HCT116 (cell line): ENCODE measurements at regions not wholly inside any gene's neighbourhood (a gene's known extent, or its start where the extent isn't known, plus 50 kb on each side); places are given as distances from the start of the nearest gene placed in this dataset.

Experiments used
- CBX3 ChIP-seq: IDR thresholded peaks from 2 replicates; pipeline ENCODE4 v1.6.1; 2012; ENCODE audit warnings: low read depth
- EZH2 ChIP-seq: fragments of 200-600 bp; sonication (generic); IDR thresholded peaks from 2 replicates; pipeline ENCODE4 v1.6.1; 2017; ENCODE audit warnings: antibody characterized with exemption, mixed run types
- MAX ChIP-seq: IDR thresholded peaks from 2 replicates; pipeline ENCODE4 v1.6.1; 2012
- POLR2A ChIP-seq: IDR thresholded peaks from 2 replicates; pipeline ENCODE4 v1.7.0; 2011; ENCODE audit warnings: borderline replicate concordance; ENCODE audit not compliant: insufficient read depth, insufficient read length; ENCODE audit errors: extremely low read depth
- SIN3A ChIP-seq: IDR thresholded peaks from 2 replicates; pipeline ENCODE4 v1.6.1; 2012; ENCODE audit warnings: low read depth
- SP1 ChIP-seq: IDR thresholded peaks from 2 replicates; pipeline ENCODE4 v1.6.1; 2012; ENCODE audit warnings: low read depth
- TF ChIP-seq, protein P1 (sequence below), 3 experiments: fragments of 200-600 bp in 1 of 3; sonication (generic) in 1 of 3; IDR thresholded peaks in 2 of 3; conservative IDR thresholded peaks in 1 of 3; 2 replicates each; pipeline ENCODE4 v1.5.1; 2012 to 2017; ENCODE audit warnings: low read depth in 2 of 3, low read length in 2 of 3, antibody characterized with exemption in 1 of 3, borderline replicate concordance in 1 of 3, control low read depth in 1 of 3, mild to moderate bottlenecking in 1 of 3, mixed read lengths in 1 of 3, mixed run types in 1 of 3, moderate library complexity in 1 of 3; ENCODE audit not compliant: insufficient read depth in 1 of 3

GRCh38 chr15:95895508-95895907, 435.0 kb upstream of the NR2F2 start:
- TF ChIP-seq, protein P1, sequence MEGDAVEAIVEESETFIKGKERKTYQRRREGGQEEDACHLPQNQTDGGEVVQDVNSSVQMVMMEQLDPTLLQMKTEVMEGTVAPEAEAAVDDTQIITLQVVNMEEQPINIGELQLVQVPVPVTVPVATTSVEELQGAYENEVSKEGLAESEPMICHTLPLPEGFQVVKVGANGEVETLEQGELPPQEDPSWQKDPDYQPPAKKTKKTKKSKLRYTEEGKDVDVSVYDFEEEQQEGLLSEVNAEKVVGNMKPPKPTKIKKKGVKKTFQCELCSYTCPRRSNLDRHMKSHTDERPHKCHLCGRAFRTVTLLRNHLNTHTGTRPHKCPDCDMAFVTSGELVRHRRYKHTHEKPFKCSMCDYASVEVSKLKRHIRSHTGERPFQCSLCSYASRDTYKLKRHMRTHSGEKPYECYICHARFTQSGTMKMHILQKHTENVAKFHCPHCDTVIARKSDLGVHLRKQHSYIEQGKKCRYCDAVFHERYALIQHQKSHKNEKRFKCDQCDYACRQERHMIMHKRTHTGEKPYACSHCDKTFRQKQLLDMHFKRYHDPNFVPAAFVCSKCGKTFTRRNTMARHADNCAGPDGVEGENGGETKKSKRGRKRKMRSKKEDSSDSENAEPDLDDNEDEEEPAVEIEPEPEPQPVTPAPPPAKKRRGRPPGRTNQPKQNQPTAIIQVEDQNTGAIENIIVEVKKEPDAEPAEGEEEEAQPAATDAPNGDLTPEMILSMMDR (IDR thresholded peaks at IDR 0.05 in 2 of 3, conservative IDR thresholded peaks at IDR 0.05 in 1 of 3; ENCODE audit: borderline replicate concordance in 1 of 3, insufficient read depth in 1 of 3, low read depth in 2 of 3, low read length in 2 of 3), result no peak
- TF ChIP-seq MAX (no peak), SP1 (no peak), SIN3A (no peak), CBX3 (no peak), EZH2 (no peak), POLR2A (no peak)
